OCI-LY7 (cell line): ENCODE measurements at regions not wholly inside any gene's neighbourhood (a gene's known extent, or its start where the extent isn't known, plus 50 kb on each side); places are given as distances from the start of the nearest gene placed in this dataset.

Experiments
- CTCF ChIP-seq: fragments of 200-600 bp; sonication (generic); conservative IDR thresholded peaks from 2 replicates; pipeline ENCODE4 v1.5.1; 2014; ENCODE audit warnings: mild to moderate bottlenecking, antibody characterized with exemption, low read length, moderate library complexity, mixed read lengths
- EZH2phosphoT487 ChIP-seq: fragments of 200-600 bp; sonication (generic); IDR thresholded peaks from 2 replicates; pipeline ENCODE4 v1.6.1; 2018; ENCODE audit warnings: low read depth, borderline replicate concordance, mild to moderate bottlenecking, mixed run types, antibody characterized with exemption, low read length, moderate library complexity, mixed read lengths

- no peak for TF ChIP-seq CTCF
- TF ChIP-seq EZH2phosphoT487, result no peak
These were observed 71.0 kb upstream of the ACP3 start for GRCh38 chr3:132246212-132246611.
